ENCODE measurements at regions not wholly inside any gene's neighbourhood (a gene's known extent, or its start where the extent isn't known, plus 50 kb on each side); places are given as distances from the start of the nearest gene placed in this dataset.
"Not testable (repeated sequence)": the region's sequence is repeated elsewhere in the genome, so short reads cannot be mapped to it uniquely, and the experiment has no call there.

DNA sequence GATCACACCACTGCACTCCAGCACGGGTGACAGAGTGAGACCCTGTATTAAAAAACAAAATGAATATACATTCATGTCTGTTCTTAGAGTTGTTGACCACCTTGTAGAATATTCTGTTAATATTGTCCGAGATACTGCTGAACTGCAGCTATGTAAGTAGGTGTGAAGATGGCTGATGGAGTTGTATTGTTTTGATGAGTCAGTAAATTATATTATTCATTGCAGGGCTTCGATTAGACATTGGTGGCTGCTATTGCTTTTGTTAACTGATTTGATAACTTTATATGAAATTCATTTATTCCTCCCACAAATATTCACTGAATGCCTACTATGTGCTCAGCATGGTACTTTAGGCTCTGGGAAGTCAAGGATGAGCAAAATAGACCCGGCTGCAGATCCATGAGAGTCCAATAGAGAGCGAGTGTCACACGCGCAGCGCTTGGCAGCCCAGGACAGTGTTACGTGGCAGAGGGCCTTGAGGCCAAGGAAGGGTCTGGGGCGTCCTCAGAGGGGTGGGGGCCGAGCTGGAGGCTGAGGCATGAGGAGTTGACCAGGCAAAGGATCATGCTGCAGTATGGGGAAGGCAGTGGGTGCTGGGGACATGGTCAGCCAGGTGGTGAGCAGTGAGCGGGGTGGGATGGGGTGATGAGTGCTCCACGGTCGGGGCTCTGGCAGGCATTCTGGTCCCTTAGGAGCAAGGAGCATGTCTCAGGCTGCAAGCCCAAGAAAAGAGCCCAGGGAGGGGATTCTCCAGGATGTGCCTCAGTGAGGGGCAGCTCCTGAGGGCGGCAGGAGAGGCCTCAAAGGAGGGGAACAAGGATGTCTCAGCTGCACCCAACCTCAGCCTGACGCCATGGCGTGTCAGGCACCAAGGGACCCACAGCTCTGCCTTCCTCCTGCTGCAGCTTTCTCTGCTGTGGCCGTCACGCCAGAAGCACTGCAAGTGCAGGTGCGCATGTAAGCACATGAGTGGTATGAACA lies 243.5 kb downstream of the GADD45G start:
- DNase-seq = no peak

- DNase-seq = no peak
Observed at GRCh38 chr9:89849096-89849495, 244.3 kb downstream of the GADD45G start.

DNA sequence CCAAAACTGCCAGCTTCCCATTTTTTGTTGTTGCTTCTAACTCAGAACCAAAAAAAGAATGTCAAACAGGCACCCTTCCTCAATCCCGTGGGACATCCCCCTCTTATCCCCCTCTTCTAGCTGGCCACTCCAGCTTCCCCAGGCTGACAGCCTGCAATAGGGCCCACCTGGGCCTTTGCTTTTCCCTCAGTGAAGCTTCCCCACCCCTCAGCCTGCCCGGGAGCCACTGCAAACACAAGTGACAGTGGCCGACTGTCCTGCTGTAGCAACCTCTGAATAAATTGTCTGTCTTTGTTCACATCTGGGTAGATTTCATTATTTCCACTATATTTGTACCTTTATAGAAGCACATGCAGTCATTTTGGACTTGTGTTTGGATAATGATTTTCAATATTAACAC lies 245.3 kb downstream of the GADD45G start:
- DNase-seq = no peak

GRCh38 chr9:89850631-89851325 lies 246.0 kb downstream of the GADD45G start:
- no peak for DNase-seq

DNA sequence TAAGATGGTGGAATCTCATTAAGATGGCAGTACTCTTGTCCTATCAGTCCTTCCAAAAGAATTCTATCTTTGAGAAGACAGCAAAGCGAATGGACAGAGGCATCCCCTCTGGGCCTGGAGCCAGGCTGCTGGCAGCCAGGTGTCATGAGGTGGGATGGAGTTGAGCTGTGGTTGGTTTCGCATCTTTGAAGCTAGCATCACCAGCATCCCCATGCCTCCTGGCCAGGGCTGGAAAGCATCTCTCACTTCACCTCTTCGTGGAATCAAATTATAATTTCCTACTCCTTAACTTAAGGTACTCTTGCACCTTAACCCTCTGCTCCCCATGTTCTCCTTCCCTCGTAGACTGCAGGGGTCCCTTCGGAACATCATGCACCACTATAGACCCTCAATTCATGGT lies 248.3 kb downstream of the GADD45G start:
- no peak for DNase-seq

GRCh38 chr9:89853931-89854330 lies 249.1 kb downstream of the GADD45G start:
- no peak for DNase-seq

DNA sequence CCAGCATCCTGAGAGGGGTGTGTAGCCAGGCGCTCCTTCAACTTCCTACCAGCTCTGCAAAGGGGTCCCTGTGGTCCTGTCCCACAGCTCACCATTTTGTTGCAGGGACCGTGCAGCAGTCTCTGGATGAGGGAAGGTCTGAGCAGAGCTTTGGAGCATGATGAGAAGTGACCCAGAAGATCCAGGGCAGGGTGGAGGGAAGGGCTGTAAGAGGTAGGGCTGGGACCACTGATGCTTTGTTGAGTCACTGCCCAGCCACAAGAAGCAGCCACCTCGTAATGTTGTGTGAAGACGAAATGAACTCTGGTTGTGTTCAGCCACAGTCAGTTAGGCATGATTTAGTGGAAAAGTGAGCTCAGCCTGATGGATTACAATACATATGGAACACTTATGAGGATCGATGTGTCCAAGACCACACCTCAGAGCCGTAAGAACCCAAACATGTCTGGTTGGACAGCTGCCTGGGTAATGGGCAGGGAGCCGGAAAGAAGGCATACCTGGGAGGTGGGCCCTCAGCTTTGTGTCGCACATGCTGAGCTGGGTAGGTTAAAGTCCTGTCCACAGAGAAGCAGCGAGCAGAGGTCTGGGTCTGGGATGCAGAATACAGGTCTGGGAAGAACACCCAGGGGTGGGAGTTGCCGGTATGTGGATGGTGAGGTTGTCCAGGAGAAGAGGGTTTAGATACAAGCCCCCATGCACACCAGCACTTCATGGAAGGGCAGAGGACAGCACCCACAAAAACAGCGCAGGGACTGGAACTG lies 250.1 kb downstream of the GADD45G start:
- DNase-seq = no peak

- not testable (repeated sequence) for DNase-seq
Observed at GRCh38 chr9:89856296-89856695, 251.5 kb downstream of the GADD45G start.

DNA sequence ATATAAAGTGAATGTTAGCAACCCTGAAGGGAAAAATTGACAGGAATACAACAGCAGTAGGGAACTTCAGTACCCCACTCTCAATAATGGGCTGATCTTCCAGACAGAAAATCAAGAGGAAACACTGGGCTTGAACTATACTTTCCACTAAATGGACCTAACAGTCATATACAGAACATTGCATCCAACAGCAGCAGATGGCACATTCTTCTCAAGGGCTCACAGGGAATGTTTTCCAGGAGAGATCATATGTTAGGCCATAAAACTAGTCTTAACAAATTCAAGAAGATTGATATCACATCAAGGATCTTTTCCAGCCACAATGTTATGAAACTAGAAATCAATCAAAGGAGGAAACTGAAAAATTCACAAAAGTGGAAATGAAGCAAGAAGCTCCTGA lies 252.1 kb downstream of the GADD45G start:
- DNase-seq = not testable (repeated sequence)

DNA sequence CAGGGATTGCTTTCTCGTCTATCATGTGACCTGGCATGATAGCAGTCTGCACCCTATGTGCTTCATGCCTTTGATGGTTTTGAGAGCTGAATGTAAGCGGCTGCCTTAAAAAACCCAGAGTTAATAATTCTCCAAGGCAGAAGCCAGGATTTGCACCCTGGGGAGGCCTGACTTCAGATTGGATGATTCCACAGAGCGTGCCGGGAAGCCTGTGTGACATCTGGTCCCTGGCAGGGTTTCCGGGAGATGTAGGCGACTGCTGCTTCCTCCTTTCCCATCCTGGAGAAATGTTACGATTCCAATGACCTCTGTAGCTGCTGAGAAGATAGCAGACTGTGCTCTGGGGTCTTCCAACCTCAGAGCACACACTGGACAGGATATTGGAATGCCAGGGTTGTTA lies 255.0 kb downstream of the GADD45G start:
- DNase-seq = not testable (repeated sequence)

DNA sequence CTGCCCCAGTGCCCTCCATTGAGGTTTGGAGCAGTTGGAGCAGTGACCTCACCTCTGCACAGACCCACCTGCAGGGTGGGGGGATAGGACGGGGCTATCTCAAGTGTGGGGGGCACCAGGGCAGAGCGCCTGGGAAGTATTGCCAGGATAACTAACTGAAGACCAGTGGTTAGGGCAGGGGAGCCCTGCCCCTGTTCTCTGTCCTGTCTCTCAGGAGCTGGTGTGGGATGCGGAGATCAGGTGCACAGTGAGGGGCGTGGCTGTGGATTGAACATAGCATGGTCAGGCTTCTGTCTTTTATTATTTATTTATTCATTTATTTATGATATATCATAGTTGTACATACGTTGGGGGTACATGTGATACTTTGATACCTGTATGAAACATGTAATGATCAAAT lies 256.6 kb downstream of the GADD45G start:
- not testable (repeated sequence) for DNase-seq

DNA sequence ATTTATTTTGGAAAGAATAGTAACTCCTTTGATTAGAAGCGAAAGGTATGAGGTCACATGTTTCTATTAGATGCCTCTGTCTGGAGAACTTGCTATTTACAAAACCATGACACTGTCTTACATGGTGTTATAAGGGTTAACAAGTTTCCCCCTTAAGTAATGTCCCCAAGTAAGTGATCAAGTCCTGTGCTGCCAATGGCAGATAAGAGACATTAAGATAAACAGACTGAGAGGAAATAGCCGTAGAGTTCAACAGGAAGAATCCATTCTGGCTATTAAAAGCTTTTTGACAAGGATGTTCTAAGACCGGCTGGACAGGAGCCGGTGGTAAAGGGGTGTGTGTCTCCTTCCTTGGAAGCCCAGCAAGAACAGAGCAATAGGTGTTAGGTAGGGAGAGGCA lies 257.5 kb downstream of the GADD45G start:
- no peak for DNase-seq

- no peak for DNase-seq
Observed at GRCh38 chr9:89863141-89863540, 258.3 kb downstream of the GADD45G start.

DNA sequence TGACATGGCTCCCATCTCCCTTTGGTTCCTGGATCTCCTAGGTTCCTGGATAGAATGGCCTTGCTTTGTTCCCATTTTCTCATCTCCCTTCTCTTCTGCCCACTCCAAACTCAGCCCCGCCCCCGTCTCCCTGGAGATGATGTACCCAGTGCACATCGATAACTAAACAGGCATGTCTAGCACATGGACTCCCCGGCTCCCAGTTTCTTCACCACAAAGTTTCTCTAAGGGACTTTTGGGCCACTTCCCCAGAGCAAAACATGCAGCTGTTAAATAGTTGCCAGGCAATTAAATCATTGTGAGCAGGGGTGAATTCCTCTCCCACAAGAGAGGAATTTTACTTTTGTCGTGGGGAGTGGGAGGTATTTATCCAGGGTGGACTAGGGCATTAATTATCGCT lies 259.0 kb downstream of the GADD45G start:
- no peak for DNase-seq

- no peak for DNase-seq
Observed at GRCh38 chr9:89864257-89864656, 259.4 kb downstream of the GADD45G start.

- no peak for DNase-seq
Observed at GRCh38 chr9:89864731-89865130, 259.9 kb downstream of the GADD45G start.

DNA sequence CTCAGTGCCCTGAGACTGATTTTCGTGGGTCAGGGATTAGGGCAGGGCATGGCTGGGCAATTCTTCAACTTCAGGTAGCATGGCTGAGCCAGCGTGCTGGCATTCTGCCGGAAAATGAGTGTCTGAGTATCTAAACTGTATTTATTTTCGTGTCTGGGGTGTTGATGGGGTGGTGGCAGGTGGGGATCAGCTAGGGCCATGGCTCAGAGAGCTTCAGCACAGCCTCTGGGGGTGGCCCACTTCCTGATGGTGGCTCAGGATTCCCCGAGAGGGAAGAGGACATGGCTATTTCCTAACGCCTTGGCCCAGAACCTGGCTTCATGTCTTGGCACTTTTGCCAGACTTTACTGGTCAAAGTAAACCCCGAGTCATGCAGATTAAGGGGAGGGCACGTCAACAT lies 260.5 kb downstream of the GADD45G start:
- DNase-seq = no peak

- no peak for DNase-seq
Observed at GRCh38 chr9:89865981-89866380, 261.2 kb downstream of the GADD45G start.

- no peak for DNase-seq
Observed at GRCh38 chr9:89866701-89867100, 261.9 kb downstream of the GADD45G start.

DNA sequence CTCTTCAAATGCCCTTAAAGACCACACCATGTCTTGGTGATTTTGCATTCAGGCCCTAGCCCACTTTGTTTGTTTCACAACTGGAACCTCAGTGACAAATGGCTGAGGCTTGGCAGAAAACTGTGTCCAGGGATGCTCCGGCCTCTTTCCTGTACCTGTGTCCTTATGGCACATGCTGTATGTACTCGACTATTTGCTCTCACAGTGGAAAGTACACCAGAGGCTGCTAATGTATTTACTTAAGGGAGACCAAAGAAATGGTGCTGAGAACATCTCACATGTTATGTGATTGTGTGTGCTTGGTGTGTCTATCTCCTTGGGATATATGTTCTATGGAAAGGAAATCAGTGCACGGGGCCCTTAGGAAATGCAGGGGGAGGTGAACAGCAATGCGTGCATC lies 263.3 kb downstream of the GADD45G start:
- no peak for DNase-seq

DNA sequence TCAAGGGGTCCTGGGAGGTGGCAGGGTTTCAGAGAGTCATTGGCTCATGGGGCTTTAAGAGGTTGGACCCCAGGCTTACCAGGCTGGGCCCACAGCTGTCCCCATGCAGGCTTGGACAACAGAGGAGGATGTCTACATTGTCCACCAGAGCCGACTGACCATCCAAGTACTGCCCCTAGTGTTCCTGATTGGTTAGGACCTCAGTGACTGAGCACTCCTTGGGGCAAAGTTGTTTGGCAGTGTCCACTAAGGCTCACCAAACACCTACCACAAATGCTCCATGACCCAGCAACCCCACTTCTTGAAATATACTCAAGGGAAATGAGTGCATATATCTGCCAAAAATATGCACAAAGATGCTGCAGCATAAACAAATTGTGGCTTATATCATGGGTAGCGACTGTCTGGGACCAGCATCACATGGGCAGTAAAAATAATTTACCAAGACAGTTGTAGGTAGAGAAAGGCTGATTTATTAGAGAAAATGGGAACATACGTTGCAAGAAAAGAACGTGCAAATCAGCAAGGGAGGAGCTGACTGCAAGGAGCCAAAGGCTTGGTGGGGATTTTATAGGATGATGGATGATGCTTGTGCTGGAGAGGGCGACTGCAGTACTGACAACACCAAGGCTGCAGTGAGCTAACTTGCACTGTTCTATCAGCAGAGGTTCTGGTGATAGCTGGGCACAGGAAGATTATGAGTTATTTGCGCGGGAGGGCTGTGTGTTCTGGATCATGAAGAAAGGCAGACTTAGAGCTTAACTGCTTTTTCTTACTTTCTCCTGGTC lies 265.2 kb downstream of the GADD45G start:
- DNase-seq = no peak

DNA sequence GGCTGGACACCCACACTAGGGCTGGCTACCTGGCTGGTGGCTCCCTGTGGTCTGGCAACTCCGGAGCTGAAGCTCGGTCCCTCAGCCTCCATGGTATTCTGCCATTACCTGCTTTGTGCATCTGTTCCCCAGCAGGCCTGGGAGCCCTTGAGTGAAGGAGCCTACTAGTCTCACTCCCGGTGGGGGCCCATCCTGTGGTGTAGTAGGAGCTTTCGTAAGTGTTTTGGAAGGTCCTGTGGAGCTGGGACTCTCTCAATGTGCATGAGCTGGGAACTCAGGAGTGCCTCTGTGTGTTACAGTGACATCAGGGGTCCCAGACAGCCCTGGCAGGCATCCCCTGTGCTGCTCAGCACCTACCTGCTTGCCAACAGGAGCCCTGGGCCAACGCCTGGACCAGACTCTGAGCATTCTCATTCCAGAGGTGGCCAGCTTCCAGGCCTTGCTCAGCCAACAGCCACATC lies 267.1 kb downstream of the GADD45G start:
- no peak for DNase-seq
